GM13977 (cell line): ENCODE measurements at regions not wholly inside any gene's neighbourhood (a gene's known extent, or its start where the extent isn't known, plus 50 kb on each side); places are given as distances from the start of the nearest gene placed in this dataset.

Experiments
- DNase-seq: peaks from one replicate; pipeline ENCODE4 v3.0.0; 2012; ENCODE audit warnings: low spot score
- in situ Hi-C: fragments of 300-500 bp; cut with MboI; formaldehyde crosslinking; loops from one replicate; pipeline ENCODE4 v1.12.0; 2022; ENCODE audit warnings: low sequenced_read_pairs, low pct_unique_long_range_greater_than_20kb, mixed read lengths, inconsistent platforms; ENCODE audit not compliant: unreplicated experiment
- TF ChIP-seq, protein P1 (sequence below): IDR thresholded peaks from 2 replicates; pipeline ENCODE4 v1.5.1; 2012; ENCODE audit warnings: mild to moderate bottlenecking, control low read depth; ENCODE audit not compliant: insufficient read depth; ENCODE audit errors: extremely low read depth, missing control alignments

DNA sequence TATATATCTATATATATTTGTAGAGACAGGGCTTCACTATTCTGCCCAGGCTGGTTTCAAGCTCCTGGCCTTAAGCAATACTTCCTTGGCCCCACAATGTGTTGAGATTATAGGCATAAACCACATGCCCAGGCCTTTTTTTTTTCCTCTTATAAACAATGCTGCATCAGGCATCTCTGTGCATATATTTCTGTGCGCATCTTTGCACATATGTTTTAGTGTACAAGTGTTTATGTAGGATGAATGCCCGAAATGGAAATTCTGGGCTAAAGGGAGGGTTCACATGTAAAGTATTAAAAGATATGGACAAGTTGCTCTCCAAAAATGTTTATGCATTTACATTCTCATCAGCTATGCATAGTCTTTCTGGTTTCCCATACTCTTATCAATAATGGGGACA lies 183.2 kb upstream of the SPRED2 start:
- no peak for DNase-seq
- TF ChIP-seq, protein P1, sequence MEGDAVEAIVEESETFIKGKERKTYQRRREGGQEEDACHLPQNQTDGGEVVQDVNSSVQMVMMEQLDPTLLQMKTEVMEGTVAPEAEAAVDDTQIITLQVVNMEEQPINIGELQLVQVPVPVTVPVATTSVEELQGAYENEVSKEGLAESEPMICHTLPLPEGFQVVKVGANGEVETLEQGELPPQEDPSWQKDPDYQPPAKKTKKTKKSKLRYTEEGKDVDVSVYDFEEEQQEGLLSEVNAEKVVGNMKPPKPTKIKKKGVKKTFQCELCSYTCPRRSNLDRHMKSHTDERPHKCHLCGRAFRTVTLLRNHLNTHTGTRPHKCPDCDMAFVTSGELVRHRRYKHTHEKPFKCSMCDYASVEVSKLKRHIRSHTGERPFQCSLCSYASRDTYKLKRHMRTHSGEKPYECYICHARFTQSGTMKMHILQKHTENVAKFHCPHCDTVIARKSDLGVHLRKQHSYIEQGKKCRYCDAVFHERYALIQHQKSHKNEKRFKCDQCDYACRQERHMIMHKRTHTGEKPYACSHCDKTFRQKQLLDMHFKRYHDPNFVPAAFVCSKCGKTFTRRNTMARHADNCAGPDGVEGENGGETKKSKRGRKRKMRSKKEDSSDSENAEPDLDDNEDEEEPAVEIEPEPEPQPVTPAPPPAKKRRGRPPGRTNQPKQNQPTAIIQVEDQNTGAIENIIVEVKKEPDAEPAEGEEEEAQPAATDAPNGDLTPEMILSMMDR: no peak
- in situ Hi-C loops: no loop called here

DNA sequence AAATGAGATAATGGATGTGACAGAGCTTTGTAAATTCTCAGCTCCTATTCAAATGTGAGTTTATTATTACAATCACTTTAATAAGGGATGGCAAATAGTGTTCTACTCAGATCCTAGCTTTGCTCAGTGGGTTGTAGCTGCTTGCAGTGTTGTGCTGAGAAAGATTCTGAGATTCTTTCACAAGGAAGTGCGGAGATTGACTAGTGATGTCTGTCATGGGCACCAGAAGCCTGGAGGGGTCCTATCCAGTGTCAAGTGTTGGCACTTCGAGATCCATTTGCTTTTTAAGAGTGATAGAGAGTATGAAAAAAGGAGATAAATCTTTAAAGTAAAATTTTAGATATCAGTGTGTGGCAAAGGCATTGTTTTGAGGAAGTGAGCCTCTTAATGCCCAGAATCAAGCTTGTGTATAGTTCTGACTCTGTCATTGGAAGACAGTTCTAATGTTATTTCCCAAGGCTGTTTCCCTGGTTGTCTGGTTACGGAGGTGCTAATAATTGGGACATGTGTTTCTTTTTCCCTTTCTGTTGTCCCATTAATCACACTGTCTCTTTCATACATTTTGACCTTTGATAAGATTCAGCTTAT lies 181.7 kb upstream of the SPRED2 start:
- TF ChIP-seq, protein P1: no peak
- in situ Hi-C loops: no loop called here
- DNase-seq: no peak

GRCh38 chr2:65611488-65611887 lies 179.1 kb upstream of the SPRED2 start:
- TF ChIP-seq, protein P1: no peak

DNA sequence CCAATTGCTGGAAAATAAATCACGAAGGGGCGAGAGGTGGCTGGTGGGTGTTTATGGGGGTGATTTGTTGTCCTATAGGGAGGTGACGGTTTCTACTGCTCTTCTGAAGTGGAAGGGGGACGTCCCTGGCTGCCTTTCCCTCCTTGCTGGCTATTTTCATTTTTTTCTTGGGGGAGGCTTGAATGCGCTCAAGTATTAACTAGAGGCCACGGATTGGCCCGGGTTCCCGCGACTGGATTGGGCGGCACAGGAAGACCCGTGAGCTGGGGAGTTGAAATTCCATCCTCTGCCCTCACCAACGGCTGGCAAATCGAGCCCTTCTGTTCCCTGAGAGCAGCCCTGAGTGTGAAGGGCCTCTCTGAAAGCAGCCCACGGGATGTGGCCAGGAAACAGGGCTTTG lies 176.5 kb upstream of the SPRED2 start:
- in situ Hi-C loops: no loop called here
- DNase-seq: no peak
- TF ChIP-seq, protein P1: no peak

More at GRCh38 chr2:65611488-65611887, 179.1 kb upstream of the SPRED2 start:
- DNase-seq: no peak
- in situ Hi-C loops: no loop called here

- DNase-seq: no peak
- TF ChIP-seq, protein P1: no peak
- in situ Hi-C loops: no loop called here
These were observed 176.1 kb upstream of the SPRED2 start for GRCh38 chr2:65608466-65608865.

- TF ChIP-seq, protein P1: no peak
- DNase-seq: no peak
- in situ Hi-C loops: no loop called here
These were observed 175.4 kb upstream of the SPRED2 start for GRCh38 chr2:65607662-65608305.
